K562 (cell line): ENCODE measurements at regions not wholly inside any gene's neighbourhood (a gene's known extent, or its start where the extent isn't known, plus 50 kb on each side); places are given as distances from the start of the nearest gene placed in this dataset.

Source experiments
- ATAC-seq: fragments of 200-7000 bp; cut with Tn5 transposase; 3 replicates; pipeline ENCODE4 v1.9.1; 2020; ENCODE audit warnings: moderate library complexity
- BruUV-seq: library from RNA; stranded (reverse); fragments of 400-500 nt; replicated peaks from 2 replicates; lab custom pipeline; 2021; lab: Mats Ljungman, UMichigan
- CTCF ChIA-PET: fragments of 300-600 bp; formaldehyde crosslinking; extraction: SDS; loops from one replicate; lab custom pipeline; 2021; ENCODE audit warnings: low intra/inter-chr PET ratio; lab: Yijun Ruan, JAX
- POLR2A ChIA-PET: fragments of 300-600, 350-650 bp; sonication (Branson Sonifier 250); formaldehyde crosslinking; extraction: SDS; loops from one replicate; lab custom pipeline; 2021; ENCODE audit warnings: antibody characterized with exemption, inconsistent platforms; lab: Yijun Ruan, JAX
- DNase-seq, 4 experiments: peaks; one replicate each; pipeline versions ENCODE4 v3.0.0 to v3.0.0-alpha.2; 2011 to 2018; ENCODE audit warnings: low spot score in 3 of 4, mixed read lengths in 3 of 4; ENCODE audit errors: extremely low read depth in 1 of 4
- FAIRE-seq: peaks from 2 replicates; lab custom pipeline; 2011; peaks lifted over from hg19 to GRCh38; lab: Jason Lieb, UNC
- H2AFZ ChIP-seq: 2 replicates; pipeline ENCODE4 v1.6.0; 2011; ENCODE audit warnings: low read depth, low read length, control low read depth, inconsistent platforms
- H3K27ac ChIP-seq: fragments of 200-600 bp; 3 replicates; pipeline ENCODE4 v1.8.0; 2011; ENCODE audit warnings: low read depth, mild to moderate bottlenecking, control low read depth, inconsistent platforms, low read length, moderate library complexity, mixed read lengths; ENCODE audit errors: extremely low read depth
- H3K27me3 ChIP-seq, 2 experiments: fragments of 300-600 bp in 1 of 2; 2 replicates in 1 of 2; 3 replicates in 1 of 2; pipeline versions ENCODE4 v1.6.0 to v1.8.0; 2011; ENCODE audit warnings: inconsistent platforms in 2 of 2, low read length in 2 of 2, mild to moderate bottlenecking in 1 of 2, mixed read lengths in 1 of 2, moderate library complexity in 1 of 2; ENCODE audit not compliant: control insufficient read depth in 2 of 2, insufficient read depth in 2 of 2
- H3K36me3 ChIP-seq: fragments of 300-600 bp; 3 replicates; pipeline ENCODE4 v1.8.0; 2011; ENCODE audit warnings: mild to moderate bottlenecking, low read length, inconsistent platforms; ENCODE audit not compliant: control insufficient read depth, insufficient read depth
- H3K4me1 ChIP-seq, 2 experiments: fragments of 200-600 bp in 1 of 2; replicated peaks in 1 of 2; 2 replicates in 1 of 2; 3 replicates in 1 of 2; pipeline versions ENCODE4 v1.5.1 to v1.8.0; 2011; ENCODE audit warnings: inconsistent platforms in 2 of 2, low read length in 2 of 2, mild to moderate bottlenecking in 1 of 2, mixed read lengths in 1 of 2, moderate library complexity in 1 of 2; ENCODE audit not compliant: control insufficient read depth in 2 of 2, insufficient read depth in 2 of 2
- H3K4me2 ChIP-seq: 2 replicates; pipeline ENCODE4 v1.6.1; 2011; ENCODE audit warnings: low read length, control low read depth, inconsistent platforms, mixed read lengths; ENCODE audit not compliant: insufficient read depth
- H3K4me3 ChIP-seq: fragments of 200-600 bp; sonication (generic), shearing (Covaris generic); 2 replicates; pipeline ENCODE4 v1.5.1; 2016; ENCODE audit warnings: control low read depth, inconsistent platforms
- H3K79me2 ChIP-seq: fragments of 200-600 bp; 3 replicates; pipeline ENCODE4 v1.8.0; 2011; ENCODE audit warnings: low read length, inconsistent platforms; ENCODE audit not compliant: control insufficient read depth, insufficient read depth
- H3K9ac ChIP-seq, 2 experiments: 2 replicates each; pipeline versions ENCODE4 v1.6.0 to v1.6.1; 2011; ENCODE audit warnings: low read depth in 2 of 2, low read length in 2 of 2, control low read depth in 1 of 2, inconsistent platforms in 1 of 2, mild to moderate bottlenecking in 1 of 2, mixed read lengths in 1 of 2; ENCODE audit not compliant: insufficient read depth in 1 of 2
- H3K9me1 ChIP-seq: one replicate; pipeline ENCODE4 v1.6.0; 2011; ENCODE audit warnings: inconsistent platforms, mild to moderate bottlenecking, low read length, moderate library complexity; ENCODE audit not compliant: control insufficient read depth, insufficient read depth
- H3K9me3 ChIP-seq: replicated peaks from 2 replicates; pipeline ENCODE4 v1.5.1; 2011; ENCODE audit warnings: low read depth, low read length, inconsistent platforms; ENCODE audit not compliant: control insufficient read depth, insufficient read depth
- H4K20me1 ChIP-seq: replicated peaks from 2 replicates; pipeline ENCODE4 v1.6.1; 2011; ENCODE audit warnings: low read length, inconsistent platforms, mixed read lengths; ENCODE audit not compliant: control insufficient read depth, insufficient read depth
- BCOR ChIP-seq: fragments of 450-650 bp; IDR thresholded peaks from 2 replicates; pipeline ENCODE4 v1.6.1; 2016
- DLX4 ChIP-seq: fragments of 250-450 bp; sonication (Bioruptor Pico); IDR thresholded peaks from 2 replicates; pipeline ENCODE4 v1.6.1; 2021; ENCODE audit warnings: mild to moderate bottlenecking
- HEY1 ChIP-seq: fragments of 250-450 bp; sonication (Bioruptor Pico); IDR thresholded peaks from 2 replicates; pipeline ENCODE4 v1.5.0; 2020; ENCODE audit warnings: mild to moderate bottlenecking, moderate library complexity, borderline replicate concordance
- MBD2 ChIP-seq: sonication (generic); IDR thresholded peaks from 2 replicates; pipeline ENCODE4 v1.6.1; 2016; ENCODE audit warnings: low read depth, borderline replicate concordance
- NFIC ChIP-seq: fragments of 450-650 bp; IDR thresholded peaks from 2 replicates; pipeline ENCODE4 v1.6.1; 2017; ENCODE audit warnings: mild to moderate bottlenecking, inconsistent platforms
- POLR2B ChIP-seq: fragments of 450-650 bp; IDR thresholded peaks from 2 replicates; pipeline ENCODE4 v1.6.1; 2018; ENCODE audit warnings: low read depth; ENCODE audit not compliant: partially characterized antibody
- POLR3A ChIP-seq: IDR thresholded peaks from 2 replicates; pipeline ENCODE4 v1.6.1; 2011; ENCODE audit warnings: borderline replicate concordance, mild to moderate bottlenecking, moderate library complexity; ENCODE audit not compliant: insufficient read length, insufficient read depth; ENCODE audit errors: extremely low read depth
- PRMT5 ChIP-seq: sonication (generic); formaldehyde crosslinking; IDR thresholded peaks from 2 replicates; pipeline ENCODE4 v1.5.0; 2020; ENCODE audit warnings: missing genetic modification reagents
- REST ChIP-seq, 2 experiments: fragments of 450-650 bp; formaldehyde crosslinking in 1 of 2; IDR thresholded peaks; 2 replicates each; pipeline versions ENCODE4 v1.4.0 to v1.6.1; 2014 to 2020; ENCODE audit warnings: mild to moderate bottlenecking in 2 of 2, borderline replicate concordance in 1 of 2, low read depth in 1 of 2
- RNF219 ChIP-seq: fragments of 250-450 bp; sonication (Bioruptor Pico); IDR thresholded peaks from 2 replicates; pipeline ENCODE4 v1.5.0; 2022; ENCODE audit warnings: mild to moderate bottlenecking
- SIN3B ChIP-seq: fragments of 450-650 bp; IDR thresholded peaks from 2 replicates; pipeline ENCODE4 v1.6.1; 2017; ENCODE audit warnings: low read depth, mild to moderate bottlenecking, moderate library complexity
- TSC22D4 ChIP-seq: fragments of 450-650 bp; IDR thresholded peaks from 2 replicates; pipeline ENCODE4 v1.6.1; 2016; ENCODE audit warnings: missing genetic modification characterization, missing biosample characterization, control low read depth
- ZC3H11A ChIP-seq: IDR thresholded peaks from 2 replicates; pipeline ENCODE4 v1.6.1; 2012; ENCODE audit warnings: low read depth, low read length, improper control_type of control experiment
- ZNF143 ChIP-seq: sonication (generic); formaldehyde crosslinking; IDR thresholded peaks from 2 replicates; pipeline ENCODE4 v1.9.0; 2022; ENCODE audit warnings: mild to moderate bottlenecking, missing genetic modification reagents
- ZNF197 ChIP-seq: fragments of 200-800 bp; sonication (Bioruptor generic); IDR thresholded peaks from 2 replicates; pipeline ENCODE4 v1.6.1; 2016; ENCODE audit warnings: low read depth, missing genetic modification characterization, missing compliant biosample characterization
- in situ Hi-C: fragments of 300-500 bp; cut with MboI; formaldehyde crosslinking; loops from 4 replicates; pipeline ENCODE4 v1.15.0; 2018; ENCODE audit warnings: inconsistent platforms, mixed read lengths
- intact Hi-C: fragments of 100-400 bp; cut with micrococcal nuclease; formaldehyde crosslinking; loops from 2 replicates; pipeline ENCODE4 v1.14.2; 2022

GRCh38 chr4:127383666-127384065 lies 249.1 kb upstream of the INTU start:
- DNase-seq (no peak), ATAC-seq (no peak), FAIRE-seq (no peak)
- Histone ChIP-seq H3K27ac (no peak overlapping the region), H2AFZ (no peak overlapping the region), H3K79me2 (no peaks in the 10 kb centered on the region), H3K4me2 (no peak overlapping the region), H4K20me1 (no peaks in the 10 kb centered on the region), H3K4me1 (no peaks in the 10 kb centered on the region), H3K27me3 (no peaks in the 10 kb centered on the region), H3K9me3 (no peaks in the 10 kb centered on the region), H3K36me3 (no peaks in the 10 kb centered on the region), H3K4me3 (no peak overlapping the region), H3K9me1 (no peaks in the 10 kb centered on the region), H3K9ac (no peak overlapping the region)
- ChIA-PET CTCF (no interaction called here), POLR2A (no interaction called here)
- in situ Hi-C loops (no loop called here), intact Hi-C loops (no loop called here)
- no TSS peak for BruUV-seq
- TF ChIP-seq ZC3H11A (no peak), BCOR (no peak), PRMT5 (CRISPR knock-in tag) (no peak), POLR3A (no peak), ZNF143 (no peak), SIN3B (no peak), REST (IDR thresholded peaks at IDR 0.05; ENCODE audit: borderline replicate concordance) (no peak), REST (CRISPR knock-in tag; IDR thresholded peaks at IDR 0.05; ENCODE audit: low read depth) (no peak), POLR2B (no peak), ZNF197 (CRISPR knock-in tag) (no peak), TSC22D4 (tag) (no peak), HEY1 (CRISPR knock-in tag) (no peak), RNF219 (CRISPR knock-in tag) (no peak), MBD2 (no peak), NFIC (no peak), DLX4 (CRISPR knock-in tag) (no peak)
